ENCODE measurements at regions not wholly inside any gene's neighbourhood (a gene's known extent, or its start where the extent isn't known, plus 50 kb on each side); places are given as distances from the start of the nearest gene placed in this dataset.

DNA sequence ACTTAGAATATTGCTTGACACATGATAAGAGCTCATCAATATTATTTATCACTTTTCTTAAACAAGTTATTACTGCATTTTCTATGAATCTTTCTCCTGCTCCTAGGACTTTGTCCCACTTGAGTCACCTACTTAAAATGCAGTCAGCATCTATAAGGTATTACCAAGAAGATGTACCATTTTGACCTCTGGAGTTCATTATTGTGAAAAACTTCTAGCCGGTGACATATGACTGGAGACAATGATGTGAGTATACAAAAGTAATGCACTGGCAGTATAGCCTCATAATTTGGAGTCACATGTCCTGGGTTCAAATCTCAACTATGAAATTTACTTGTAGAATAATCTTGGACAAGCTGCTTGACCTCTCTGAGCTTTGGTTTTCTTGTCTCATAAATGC is 278.5 kb downstream of the PLPP3 start:
- ATAC-seq: no peak
- CTCF ChIA-PET: no interaction called here
- no peak overlapping the region for H3K27ac Mint-ChIP-seq
- POLR2A ChIA-PET: no interaction called here
- no peaks in the 10 kb centered on the region for H3K36me3 Mint-ChIP-seq
- no peaks in the 10 kb centered on the region for H3K9me3 Mint-ChIP-seq
- TF ChIP-seq ZNF219 (CRISPR knock-in tag; IDR thresholded peaks at IDR 0.05; ENCODE audit: borderline replicate concordance) (no peak), ESRRA (CRISPR knock-in tag; IDR thresholded peaks at IDR 0.05; ENCODE audit: borderline replicate concordance) (no peak), ZNF512 (CRISPR knock-in tag; IDR thresholded peaks at IDR 0.05; ENCODE audit: borderline replicate concordance) (no peak), PRRX2 (CRISPR knock-in tag; IDR thresholded peaks at IDR 0.05) (no peak), FOXK1 (CRISPR knock-in tag; IDR thresholded peaks at IDR 0.05) (no peak), TP53 (CRISPR knock-in tag; IDR thresholded peaks at IDR 0.05) (no peak), E2F4 (CRISPR knock-in tag; IDR thresholded peaks at IDR 0.05; ENCODE audit: borderline replicate concordance, low read depth) (no peak), ZMAT4 (CRISPR knock-in tag; IDR thresholded peaks at IDR 0.05) (no peak)
- TF ChIP-seq, protein P1, sequence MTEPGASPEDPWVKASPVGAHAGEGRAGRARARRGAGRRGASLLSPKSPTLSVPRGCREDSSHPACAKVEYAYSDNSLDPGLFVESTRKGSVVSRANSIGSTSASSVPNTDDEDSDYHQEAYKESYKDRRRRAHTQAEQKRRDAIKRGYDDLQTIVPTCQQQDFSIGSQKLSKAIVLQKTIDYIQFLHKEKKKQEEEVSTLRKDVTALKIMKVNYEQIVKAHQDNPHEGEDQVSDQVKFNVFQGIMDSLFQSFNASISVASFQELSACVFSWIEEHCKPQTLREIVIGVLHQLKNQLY (CRISPR knock-in tag; IDR thresholded peaks at IDR 0.05): no peak
- TF ChIP-seq, protein P2, sequence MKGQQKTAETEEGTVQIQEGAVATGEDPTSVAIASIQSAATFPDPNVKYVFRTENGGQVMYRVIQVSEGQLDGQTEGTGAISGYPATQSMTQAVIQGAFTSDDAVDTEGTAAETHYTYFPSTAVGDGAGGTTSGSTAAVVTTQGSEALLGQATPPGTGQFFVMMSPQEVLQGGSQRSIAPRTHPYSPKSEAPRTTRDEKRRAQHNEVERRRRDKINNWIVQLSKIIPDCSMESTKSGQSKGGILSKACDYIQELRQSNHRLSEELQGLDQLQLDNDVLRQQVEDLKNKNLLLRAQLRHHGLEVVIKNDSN (CRISPR knock-in tag; IDR thresholded peaks at IDR 0.05): no peak
- H3K27me3 Mint-ChIP-seq (ENCODE audit: low read depth): no peaks in the 10 kb centered on the region
- DNase-seq (ENCODE audit: low spot score): no peak
- peaks cover 7% of the 10 kb centered on the region; the same call in 1 of the 2 replicates for H3K4me1 Mint-ChIP-seq
- no peak overlapping the region for H3K4me3 Mint-ChIP-seq

DNA sequence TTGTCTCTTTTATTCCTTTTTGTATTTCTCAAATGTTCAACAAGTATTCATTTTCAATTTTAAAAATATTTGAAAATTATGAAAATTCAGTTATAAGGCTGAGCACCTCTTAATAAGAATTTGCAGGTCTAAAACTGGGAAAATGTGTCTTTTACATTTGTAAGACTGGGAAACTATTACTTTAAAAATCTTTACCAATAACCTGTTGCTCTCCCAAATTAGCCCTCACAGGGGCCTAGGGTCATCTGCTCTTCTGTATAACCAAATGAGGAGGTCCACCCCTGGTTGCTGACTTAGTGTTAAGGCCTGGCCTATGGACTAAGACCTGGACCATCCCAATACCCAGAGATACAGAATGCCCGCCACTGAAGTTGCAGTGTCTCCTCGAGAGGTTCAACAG is 280.5 kb downstream of the PLPP3 start:
- DNase-seq (ENCODE audit: low spot score) (no peak), ATAC-seq (no peak)
- Mint-ChIP-seq H3K9me3 (peaks cover 5% of the 10 kb centered on the region; the same call in 1 of the 2 replicates), H3K36me3 (no peaks in the 10 kb centered on the region), H3K4me1 (peaks cover 7% of the 10 kb centered on the region; the same call in 1 of the 2 replicates), H3K27ac (no peak overlapping the region), H3K4me3 (no peak overlapping the region), H3K27me3 (ENCODE audit: low read depth) (no peaks in the 10 kb centered on the region)
- TF ChIP-seq CBFB (CRISPR knock-in tag; IDR thresholded peaks at IDR 0.05; ENCODE audit: low read depth) (no peak), GABPB1 (CRISPR knock-in tag; IDR thresholded peaks at IDR 0.05) (no peak), SMAD4 (CRISPR knock-in tag; IDR thresholded peaks at IDR 0.05) (no peak), SMAD3 (CRISPR knock-in tag; IDR thresholded peaks at IDR 0.05; ENCODE audit: borderline replicate concordance) (no peak), CREB1 (CRISPR knock-in tag; IDR thresholded peaks at IDR 0.05) (no peak), CDX4 (CRISPR knock-in tag; IDR thresholded peaks at IDR 0.05; ENCODE audit: borderline replicate concordance) (no peak), ZMAT4 (CRISPR knock-in tag; IDR thresholded peaks at IDR 0.05) (no peak), MYBL2 (CRISPR knock-in tag; IDR thresholded peaks at IDR 0.05) (no peak), SOX15 (CRISPR knock-in tag; IDR thresholded peaks at IDR 0.05) (no peak), ZNF396 (CRISPR knock-in tag; IDR thresholded peaks at IDR 0.05; ENCODE audit: borderline replicate concordance) (no peak), FOXP1 (CRISPR knock-in tag; IDR thresholded peaks at IDR 0.05; ENCODE audit: borderline replicate concordance) (no peak), JUN (CRISPR knock-in tag; IDR thresholded peaks at IDR 0.05) (no peak), USF2 (CRISPR knock-in tag; IDR thresholded peaks at IDR 0.05) (no peak), KAT7 (CRISPR knock-in tag; IDR thresholded peaks at IDR 0.05; ENCODE audit: borderline replicate concordance) (no peak)
- TF ChIP-seq, protein P3, sequence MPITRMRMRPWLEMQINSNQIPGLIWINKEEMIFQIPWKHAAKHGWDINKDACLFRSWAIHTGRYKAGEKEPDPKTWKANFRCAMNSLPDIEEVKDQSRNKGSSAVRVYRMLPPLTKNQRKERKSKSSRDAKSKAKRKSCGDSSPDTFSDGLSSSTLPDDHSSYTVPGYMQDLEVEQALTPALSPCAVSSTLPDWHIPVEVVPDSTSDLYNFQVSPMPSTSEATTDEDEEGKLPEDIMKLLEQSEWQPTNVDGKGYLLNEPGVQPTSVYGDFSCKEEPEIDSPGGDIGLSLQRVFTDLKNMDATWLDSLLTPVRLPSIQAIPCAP (CRISPR knock-in tag; IDR thresholded peaks at IDR 0.05): no peak
- TF ChIP-seq, protein P1 (CRISPR knock-in tag; IDR thresholded peaks at IDR 0.05): no peak
- ChIA-PET CTCF (no interaction called here), POLR2A (no interaction called here)
